ENCODE measurements at regions not wholly inside any gene's neighbourhood (a gene's known extent, or its start where the extent isn't known, plus 50 kb on each side); places are given as distances from the start of the nearest gene placed in this dataset.

DNA sequence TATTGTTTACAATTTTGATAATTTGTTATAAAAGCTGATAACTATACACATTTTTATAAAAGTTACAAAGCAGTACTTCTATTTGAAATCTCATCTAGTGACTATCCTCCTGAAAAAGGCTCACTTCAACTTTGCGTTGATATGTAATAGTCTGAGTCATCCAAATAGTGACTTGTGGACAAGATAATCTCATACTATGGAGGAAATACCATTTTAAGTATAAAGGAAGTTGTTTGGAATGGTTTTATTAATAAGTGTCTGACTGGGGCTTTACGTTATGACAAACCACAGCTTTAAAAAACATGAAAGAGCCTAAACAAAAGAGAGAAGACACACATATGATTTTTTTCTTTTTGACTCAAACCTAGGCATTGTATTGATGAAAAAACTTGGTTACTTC lies 272.3 kb upstream of the COL3A1 start:
- no peak overlapping the region for H3K4me3 ChIP-seq
- H3K4me1 ChIP-seq = no peaks in the 10 kb centered on the region
- H3K9me3 ChIP-seq = no peaks in the 10 kb centered on the region
- no peaks in the 10 kb centered on the region for H3K36me3 ChIP-seq
- WGBS, 2 donors = 61 to 67% methylated on average over 2 of the region's 2 CpGs
- H3K27ac ChIP-seq = no peak overlapping the region
- TF ChIP-seq POLR2AphosphoS5 (IDR thresholded peaks at IDR 0.05) = no peak
- no peak for TF ChIP-seq EP300 (IDR thresholded peaks at IDR 0.05)
- ATAC-seq (ENCODE audit: low FRiP score in 2 of 2) = no peak
- DNase-seq = no peak
- no peaks in the 10 kb centered on the region for H3K27me3 ChIP-seq

DNA sequence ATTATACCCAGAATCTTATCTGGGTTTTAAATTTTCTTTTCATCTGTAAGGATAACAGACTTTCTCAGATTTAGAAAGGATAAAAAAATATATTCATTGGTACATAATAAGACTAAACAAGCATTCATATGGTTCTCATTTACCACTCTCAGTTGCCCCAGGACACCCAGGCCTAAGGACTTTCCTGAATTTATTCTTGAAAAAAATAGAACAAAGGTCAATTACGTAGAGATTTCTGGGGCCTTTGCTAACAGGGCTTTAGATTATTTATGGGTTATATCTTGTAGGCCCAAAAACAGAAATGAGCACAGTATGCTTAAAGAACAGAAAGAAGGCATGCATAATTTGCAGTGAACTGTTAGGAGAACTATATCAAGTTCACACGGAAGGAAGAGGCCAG lies 269.0 kb upstream of the COL3A1 start:
- WGBS, 2 donors = 85 to 88% methylated on average over 2 of the region's 2 CpGs
- no peaks in the 10 kb centered on the region for H3K9me3 ChIP-seq
- no peak overlapping the region for H3K27ac ChIP-seq
- ATAC-seq (ENCODE audit: low FRiP score in 2 of 2) = no peak
- H3K27me3 ChIP-seq = no peaks in the 10 kb centered on the region
- no peak for DNase-seq
- no peaks in the 10 kb centered on the region for H3K4me1 ChIP-seq
- TF ChIP-seq, protein P1, sequence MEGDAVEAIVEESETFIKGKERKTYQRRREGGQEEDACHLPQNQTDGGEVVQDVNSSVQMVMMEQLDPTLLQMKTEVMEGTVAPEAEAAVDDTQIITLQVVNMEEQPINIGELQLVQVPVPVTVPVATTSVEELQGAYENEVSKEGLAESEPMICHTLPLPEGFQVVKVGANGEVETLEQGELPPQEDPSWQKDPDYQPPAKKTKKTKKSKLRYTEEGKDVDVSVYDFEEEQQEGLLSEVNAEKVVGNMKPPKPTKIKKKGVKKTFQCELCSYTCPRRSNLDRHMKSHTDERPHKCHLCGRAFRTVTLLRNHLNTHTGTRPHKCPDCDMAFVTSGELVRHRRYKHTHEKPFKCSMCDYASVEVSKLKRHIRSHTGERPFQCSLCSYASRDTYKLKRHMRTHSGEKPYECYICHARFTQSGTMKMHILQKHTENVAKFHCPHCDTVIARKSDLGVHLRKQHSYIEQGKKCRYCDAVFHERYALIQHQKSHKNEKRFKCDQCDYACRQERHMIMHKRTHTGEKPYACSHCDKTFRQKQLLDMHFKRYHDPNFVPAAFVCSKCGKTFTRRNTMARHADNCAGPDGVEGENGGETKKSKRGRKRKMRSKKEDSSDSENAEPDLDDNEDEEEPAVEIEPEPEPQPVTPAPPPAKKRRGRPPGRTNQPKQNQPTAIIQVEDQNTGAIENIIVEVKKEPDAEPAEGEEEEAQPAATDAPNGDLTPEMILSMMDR (IDR thresholded peaks at IDR 0.05) = no peak
- TF ChIP-seq POLR2AphosphoS5 (IDR thresholded peaks at IDR 0.05) (no peak), EP300 (IDR thresholded peaks at IDR 0.05) (no peak), POLR2A (IDR thresholded peaks at IDR 0.05) (no peak)
- H3K36me3 ChIP-seq = no peaks in the 10 kb centered on the region
- no peak overlapping the region for H3K4me3 ChIP-seq

DNA sequence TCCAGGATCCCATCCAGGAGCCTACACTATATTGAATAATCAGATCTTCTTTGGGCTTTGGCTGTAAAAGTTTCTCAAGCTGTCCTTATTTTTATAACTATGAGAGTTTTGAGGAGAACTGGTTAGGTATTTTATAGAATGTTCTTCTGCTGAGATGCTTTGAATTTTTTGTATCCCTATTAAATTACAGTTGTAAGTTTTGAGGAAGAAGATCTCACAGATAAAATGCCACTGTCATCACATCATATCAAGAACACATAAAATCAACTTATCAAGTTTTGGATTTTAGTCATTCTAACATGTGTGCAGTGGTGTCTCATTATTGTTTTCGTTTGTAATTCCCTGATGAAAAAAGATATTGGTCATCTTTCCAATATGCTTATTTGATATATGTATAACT lies 260.2 kb upstream of the COL3A1 start:
- TF ChIP-seq, protein P1 (IDR thresholded peaks at IDR 0.05) = no peak
- TF ChIP-seq POLR2A (IDR thresholded peaks at IDR 0.05) = no peak
- TF ChIP-seq POLR2AphosphoS5 (IDR thresholded peaks at IDR 0.05) = no peak
- TF ChIP-seq EP300 (IDR thresholded peaks at IDR 0.05) = no peak
- Histone ChIP-seq H3K4me3 (no peak overlapping the region), H3K4me1 (no peaks in the 10 kb centered on the region), H3K9me3 (no peaks in the 10 kb centered on the region), H3K27ac (no peak overlapping the region), H3K36me3 (no peaks in the 10 kb centered on the region), H3K27me3 (no peaks in the 10 kb centered on the region)
- DNase-seq = no peak
- WGBS, 2 donors = 42 to 89% methylated on average over 1 of the region's 1 CpG
- ATAC-seq (ENCODE audit: low FRiP score in 2 of 2) = no peak

DNA sequence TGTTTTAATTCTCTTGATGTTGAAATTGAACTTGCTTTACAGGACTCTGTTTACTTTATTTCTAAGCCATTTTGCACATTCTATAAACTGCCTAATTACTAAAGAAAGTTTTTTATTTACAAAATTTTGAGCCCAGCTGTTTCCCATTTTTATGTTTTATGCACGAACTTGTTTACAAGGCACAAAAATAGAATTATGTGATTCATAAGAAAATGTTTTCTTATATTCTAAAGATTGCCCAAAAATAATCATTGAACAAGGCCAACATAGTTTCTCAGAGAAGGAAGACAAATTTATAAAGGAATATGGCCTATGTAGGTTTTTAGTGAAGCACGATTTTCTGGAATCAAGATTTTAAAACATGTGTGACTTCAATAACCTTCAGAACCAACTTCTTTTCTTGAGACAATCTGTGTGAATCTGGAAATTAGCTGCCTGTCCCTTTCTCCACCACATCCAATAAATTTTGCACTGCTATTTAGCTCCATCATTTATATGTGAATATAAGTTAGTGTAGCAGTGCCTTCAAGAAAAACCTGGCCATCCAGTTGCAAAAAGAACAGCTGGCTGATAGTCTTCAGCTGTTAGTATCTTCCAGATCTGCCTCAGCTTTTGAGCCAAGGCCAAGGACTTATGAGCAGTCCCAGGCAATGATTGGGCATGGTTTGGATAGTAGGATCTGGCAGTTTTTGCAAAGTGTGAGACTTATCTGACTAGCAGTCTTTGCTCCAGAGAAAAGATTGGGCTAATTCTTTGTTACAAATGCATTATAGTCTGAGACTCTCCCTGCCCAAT lies 253.2 kb upstream of the COL3A1 start:
- no peak for TF ChIP-seq POLR2AphosphoS5 (IDR thresholded peaks at IDR 0.05)
- TF ChIP-seq, protein P1 (IDR thresholded peaks at IDR 0.05) = no peak
- TF ChIP-seq POLR2A (IDR thresholded peaks at IDR 0.05) = no peak
- no peak for TF ChIP-seq EP300 (IDR thresholded peaks at IDR 0.05)
- ATAC-seq (ENCODE audit: low FRiP score in 2 of 2) (no peak), DNase-seq (no peak)
- H3K27ac ChIP-seq = no peak overlapping the region
- no peak overlapping the region for H3K4me3 ChIP-seq
- 68 to 74% methylated on average over 2 of the region's 2 CpGs for WGBS, 2 donors
- no peaks in the 10 kb centered on the region for H3K4me1 ChIP-seq
- no peaks in the 10 kb centered on the region for H3K9me3 ChIP-seq
- H3K27me3 ChIP-seq = no peaks in the 10 kb centered on the region
- H3K36me3 ChIP-seq = no peaks in the 10 kb centered on the region

DNA sequence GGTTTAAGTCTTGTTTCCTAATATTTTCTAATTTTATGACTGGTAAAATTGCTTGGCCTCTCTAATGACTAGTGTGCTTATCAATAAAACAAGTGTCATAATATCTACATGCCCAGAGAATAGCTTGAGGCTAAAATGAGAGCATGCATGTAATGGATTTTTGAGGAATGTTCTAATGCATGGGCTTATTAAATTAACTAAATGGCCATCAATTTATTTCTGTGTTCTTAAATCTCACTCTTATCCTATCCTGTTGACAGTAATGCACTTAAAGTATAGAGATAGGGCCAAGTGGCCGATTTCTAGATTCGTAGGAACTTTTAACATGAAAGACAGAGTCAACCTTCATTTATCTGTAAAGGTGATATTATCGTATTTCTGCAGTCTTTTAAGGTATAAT lies 252.4 kb upstream of the COL3A1 start:
- no peak for DNase-seq
- Histone ChIP-seq H3K4me1 (no peaks in the 10 kb centered on the region), H3K27me3 (no peaks in the 10 kb centered on the region), H3K36me3 (no peaks in the 10 kb centered on the region), H3K9me3 (no peaks in the 10 kb centered on the region), H3K27ac (no peak overlapping the region), H3K4me3 (no peak overlapping the region)
- no peak for ATAC-seq (ENCODE audit: low FRiP score in 2 of 2)
- no peak for TF ChIP-seq POLR2A (IDR thresholded peaks at IDR 0.05)
- no peak for TF ChIP-seq EP300 (IDR thresholded peaks at IDR 0.05)
- TF ChIP-seq, protein P1 (IDR thresholded peaks at IDR 0.05) = no peak
- TF ChIP-seq POLR2AphosphoS5 (IDR thresholded peaks at IDR 0.05) = no peak
- WGBS, 2 donors = 70 to 79% methylated on average over 3 of the region's 3 CpGs

Data from upper lobe of left lung (tissue), 6 donors.